ENCODE measurements at regions not wholly inside any gene's neighbourhood (a gene's known extent, or its start where the extent isn't known, plus 50 kb on each side); places are given as distances from the start of the nearest gene placed in this dataset.
A peak's percentile ranks its signal among the peaks of the same experiment; 100 is the strongest.

DNA sequence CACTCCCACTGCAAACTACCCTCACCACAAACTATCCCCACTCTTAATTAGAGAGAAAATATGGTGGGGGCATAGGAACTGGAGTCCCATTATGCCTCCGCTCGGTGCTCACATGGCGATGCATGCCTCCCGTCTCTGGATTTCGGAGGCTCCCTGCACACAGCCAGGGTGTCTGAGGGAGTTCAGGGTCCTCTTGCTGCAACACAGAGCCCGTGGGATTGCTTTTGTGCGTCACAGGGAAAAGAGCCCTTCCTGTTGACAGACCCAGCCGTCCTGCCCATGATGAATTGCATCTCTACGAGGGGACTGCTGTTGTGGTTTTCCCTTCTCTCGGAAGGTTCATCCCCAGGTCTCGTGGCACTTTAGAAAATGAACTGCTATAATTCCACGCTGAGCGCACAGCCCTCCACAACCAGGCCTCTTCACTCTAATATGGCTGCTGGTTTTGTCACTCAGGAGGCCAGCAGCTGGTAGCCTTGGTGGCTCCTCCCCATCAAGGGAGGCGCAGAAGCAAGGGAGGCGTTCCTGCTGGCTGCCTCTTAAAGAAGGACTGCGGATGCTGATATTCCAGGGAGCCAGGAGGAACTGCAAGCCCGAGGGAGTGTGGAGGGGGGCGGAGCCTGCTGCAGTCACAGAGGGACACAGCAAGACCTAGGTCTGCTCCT, 158.0 kb downstream of the KCNA5 start:
- Histone ChIP-seq H3K4me1 (ENCODE audit: control insufficient read depth in 5 of 5, insufficient read depth in 5 of 5, low read length in 5 of 5) (peaks cover 3 to 18% (median 8%) of the 10 kb centered on the region in 5 donors), H3K27me3 (ENCODE audit: control insufficient read depth in 5 of 5, insufficient read depth in 4 of 5, low read length in 5 of 5) (peaks cover 0 to 3% (median 2%) of the 10 kb centered on the region in 5 donors), H3K9ac (ENCODE audit: low read length in 5 of 5) (peak overlapping the region in 1 of 5 donors; percentile 9), H3K27ac (ENCODE audit: low read depth, low read length) (no peak overlapping the region), H3K4me3 (ENCODE audit: low read depth in 1 of 5, low read length in 5 of 5) (peak overlapping the region in 2 of 5 donors; percentile 22 to 32), H3K9me3 (ENCODE audit: control insufficient read depth in 5 of 5, low read length in 5 of 5) (peaks cover 0 to 3% (median 0%) of the 10 kb centered on the region in 5 donors), H3K36me3 (ENCODE audit: control insufficient read depth in 5 of 5, insufficient read depth in 5 of 5, low read length in 5 of 5) (no peaks in the 10 kb centered on the region)

DNA sequence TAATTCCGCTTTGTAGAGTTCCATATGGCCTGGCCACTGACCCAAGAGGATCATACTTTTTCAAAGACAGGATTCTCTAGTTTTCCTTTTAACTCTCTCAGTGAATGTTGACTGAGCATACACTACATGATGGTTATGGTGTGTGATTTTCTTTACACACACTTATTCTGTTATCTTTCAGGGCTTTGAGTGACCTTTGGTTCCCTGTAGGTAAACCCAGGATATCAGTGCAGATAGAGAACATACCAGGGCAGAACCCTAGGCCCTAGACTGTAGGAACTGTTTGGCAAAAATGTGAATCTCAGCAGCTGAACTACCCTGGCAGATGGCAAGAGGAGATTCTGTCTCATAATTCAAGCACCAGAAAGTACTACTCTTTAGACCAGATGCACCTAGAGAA, 159.6 kb downstream of the KCNA5 start:
- H3K4me1 ChIP-seq (ENCODE audit: control insufficient read depth in 5 of 5, insufficient read depth in 5 of 5, low read length in 5 of 5), result peaks cover 3 to 18% (median 8%) of the 10 kb centered on the region in 5 donors
- H3K27me3 ChIP-seq (ENCODE audit: control insufficient read depth in 5 of 5, insufficient read depth in 4 of 5, low read length in 5 of 5), result peaks cover 0 to 3% (median 2%) of the 10 kb centered on the region in 5 donors
- no peak overlapping the region for H3K9ac ChIP-seq (ENCODE audit: low read length in 5 of 5)
- no peak overlapping the region for H3K27ac ChIP-seq (ENCODE audit: low read depth, low read length)
- no peak overlapping the region for H3K4me3 ChIP-seq (ENCODE audit: low read depth in 1 of 5, low read length in 5 of 5)
- no peaks in the 10 kb centered on the region for H3K36me3 ChIP-seq (ENCODE audit: control insufficient read depth in 5 of 5, insufficient read depth in 5 of 5, low read length in 5 of 5)
- H3K9me3 ChIP-seq (ENCODE audit: control insufficient read depth in 5 of 5, low read length in 5 of 5), result peaks cover 0 to 3% (median 0%) of the 10 kb centered on the region in 5 donors

- peaks cover 0 to 3% (median 2%) of the 10 kb centered on the region in 5 donors for H3K27me3 ChIP-seq (ENCODE audit: control insufficient read depth in 5 of 5, insufficient read depth in 4 of 5, low read length in 5 of 5)
- H3K4me3 ChIP-seq (ENCODE audit: low read depth in 1 of 5, low read length in 5 of 5), result no peak overlapping the region
- H3K27ac ChIP-seq (ENCODE audit: low read depth, low read length), result no peak overlapping the region
- H3K36me3 ChIP-seq (ENCODE audit: control insufficient read depth in 5 of 5, insufficient read depth in 5 of 5, low read length in 5 of 5), result no peaks in the 10 kb centered on the region
- H3K4me1 ChIP-seq (ENCODE audit: control insufficient read depth in 5 of 5, insufficient read depth in 5 of 5, low read length in 5 of 5), result peaks cover 3 to 18% (median 8%) of the 10 kb centered on the region in 5 donors
- peaks cover 0 to 3% (median 0%) of the 10 kb centered on the region in 5 donors for H3K9me3 ChIP-seq (ENCODE audit: control insufficient read depth in 5 of 5, low read length in 5 of 5)
- H3K9ac ChIP-seq (ENCODE audit: low read length in 5 of 5), result no peak overlapping the region
Observed at GRCh38 chr12:5203720-5204119, 160.0 kb downstream of the KCNA5 start.

DNA sequence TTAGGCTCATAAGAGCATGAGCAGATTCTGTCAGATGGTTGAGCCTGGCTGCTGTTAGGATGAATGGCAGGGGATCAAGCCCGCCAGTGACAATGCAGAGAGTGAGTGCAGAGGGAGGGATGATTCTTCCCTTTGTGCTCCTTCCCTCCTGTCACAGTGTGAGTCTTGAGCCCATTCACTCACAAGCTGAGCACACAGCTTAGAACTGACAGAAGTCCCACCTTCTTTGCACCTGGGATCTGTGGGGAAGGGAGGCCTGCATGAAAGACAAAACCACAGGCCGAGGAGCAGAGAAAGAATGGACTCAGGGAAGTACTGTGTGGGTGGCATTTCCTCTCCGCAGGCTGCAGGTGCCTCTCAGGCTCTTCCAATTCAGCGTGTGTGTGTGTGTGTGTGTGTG, 160.6 kb downstream of the KCNA5 start:
- peaks cover 0 to 3% (median 0%) of the 10 kb centered on the region in 5 donors for H3K9me3 ChIP-seq (ENCODE audit: control insufficient read depth in 5 of 5, low read length in 5 of 5)
- H3K27me3 ChIP-seq (ENCODE audit: control insufficient read depth in 5 of 5, insufficient read depth in 4 of 5, low read length in 5 of 5), result peaks cover 0 to 3% (median 2%) of the 10 kb centered on the region in 5 donors
- no peak overlapping the region for H3K4me3 ChIP-seq (ENCODE audit: low read depth in 1 of 5, low read length in 5 of 5)
- H3K27ac ChIP-seq (ENCODE audit: low read depth, low read length), result no peak overlapping the region
- no peak overlapping the region for H3K9ac ChIP-seq (ENCODE audit: low read length in 5 of 5)
- H3K36me3 ChIP-seq (ENCODE audit: control insufficient read depth in 5 of 5, insufficient read depth in 5 of 5, low read length in 5 of 5), result no peaks in the 10 kb centered on the region
- peaks cover 3 to 18% (median 8%) of the 10 kb centered on the region in 5 donors for H3K4me1 ChIP-seq (ENCODE audit: control insufficient read depth in 5 of 5, insufficient read depth in 5 of 5, low read length in 5 of 5)

- peaks cover 0 to 3% (median 2%) of the 10 kb centered on the region in 5 donors for H3K27me3 ChIP-seq (ENCODE audit: control insufficient read depth in 5 of 5, insufficient read depth in 4 of 5, low read length in 5 of 5)
- no peak overlapping the region for H3K4me3 ChIP-seq (ENCODE audit: low read depth in 1 of 5, low read length in 5 of 5)
- H3K9me3 ChIP-seq (ENCODE audit: control insufficient read depth in 5 of 5, low read length in 5 of 5), result peaks cover 0 to 3% (median 0%) of the 10 kb centered on the region in 5 donors
- H3K4me1 ChIP-seq (ENCODE audit: control insufficient read depth in 5 of 5, insufficient read depth in 5 of 5, low read length in 5 of 5), result peaks cover 3 to 18% (median 7%) of the 10 kb centered on the region in 5 donors
- no peaks in the 10 kb centered on the region for H3K36me3 ChIP-seq (ENCODE audit: control insufficient read depth in 5 of 5, insufficient read depth in 5 of 5, low read length in 5 of 5)
- no peak overlapping the region for H3K27ac ChIP-seq (ENCODE audit: low read depth, low read length)
- no peak overlapping the region for H3K9ac ChIP-seq (ENCODE audit: low read length in 5 of 5)
Observed at GRCh38 chr12:5204831-5205230, 161.2 kb downstream of the KCNA5 start.

- H3K9ac ChIP-seq (ENCODE audit: low read length in 5 of 5), result no peak overlapping the region
- peaks cover 0 to 3% (median 2%) of the 10 kb centered on the region in 5 donors for H3K27me3 ChIP-seq (ENCODE audit: control insufficient read depth in 5 of 5, insufficient read depth in 4 of 5, low read length in 5 of 5)
- H3K9me3 ChIP-seq (ENCODE audit: control insufficient read depth in 5 of 5, low read length in 5 of 5), result peaks cover 0 to 3% (median 0%) of the 10 kb centered on the region in 5 donors
- H3K27ac ChIP-seq (ENCODE audit: low read depth, low read length), result no peak overlapping the region
- H3K4me1 ChIP-seq (ENCODE audit: control insufficient read depth in 5 of 5, insufficient read depth in 5 of 5, low read length in 5 of 5), result peaks cover 0 to 7% (median 0%) of the 10 kb centered on the region in 5 donors
- no peaks in the 10 kb centered on the region for H3K36me3 ChIP-seq (ENCODE audit: control insufficient read depth in 5 of 5, insufficient read depth in 5 of 5, low read length in 5 of 5)
- H3K4me3 ChIP-seq (ENCODE audit: low read depth in 1 of 5, low read length in 5 of 5), result no peak overlapping the region
Observed at GRCh38 chr12:5206401-5207175, 162.9 kb downstream of the KCNA5 start.

- Histone ChIP-seq H3K36me3 (ENCODE audit: control insufficient read depth in 5 of 5, insufficient read depth in 5 of 5, low read length in 5 of 5) (no peaks in the 10 kb centered on the region), H3K4me3 (ENCODE audit: low read depth in 1 of 5, low read length in 5 of 5) (no peak overlapping the region), H3K9ac (ENCODE audit: low read length in 5 of 5) (no peak overlapping the region), H3K9me3 (ENCODE audit: control insufficient read depth in 5 of 5, low read length in 5 of 5) (no peaks in the 10 kb centered on the region), H3K4me1 (ENCODE audit: control insufficient read depth in 5 of 5, insufficient read depth in 5 of 5, low read length in 5 of 5) (no peaks in the 10 kb centered on the region), H3K27ac (ENCODE audit: low read depth, low read length) (no peak overlapping the region), H3K27me3 (ENCODE audit: control insufficient read depth in 5 of 5, insufficient read depth in 4 of 5, low read length in 5 of 5) (peaks cover 0 to 7% (median 3%) of the 10 kb centered on the region in 5 donors)
Observed at GRCh38 chr12:5210179-5210922, 166.7 kb downstream of the KCNA5 start.

DNA sequence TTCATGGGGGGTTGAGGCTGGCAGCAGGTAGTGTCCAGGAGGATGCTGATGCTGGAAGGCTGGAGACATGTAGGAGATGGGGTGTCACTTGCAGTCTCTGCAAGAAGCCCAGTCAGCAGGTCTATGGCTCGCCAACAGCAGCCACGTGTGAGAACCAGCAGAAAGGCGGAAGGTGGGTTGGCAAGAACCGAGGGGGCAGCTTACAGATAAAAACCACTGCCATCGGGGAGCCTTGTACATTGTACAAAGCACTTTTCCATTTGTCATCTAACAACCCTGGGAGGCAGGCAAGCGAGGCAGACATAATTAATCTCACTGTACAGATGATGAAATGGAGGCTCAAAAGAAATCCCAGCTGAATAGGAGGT, 167.2 kb downstream of the KCNA5 start:
- Histone ChIP-seq H3K36me3 (ENCODE audit: control insufficient read depth in 5 of 5, insufficient read depth in 5 of 5, low read length in 5 of 5) (no peaks in the 10 kb centered on the region), H3K4me1 (ENCODE audit: control insufficient read depth in 5 of 5, insufficient read depth in 5 of 5, low read length in 5 of 5) (no peaks in the 10 kb centered on the region), H3K4me3 (ENCODE audit: low read depth in 1 of 5, low read length in 5 of 5) (no peak overlapping the region), H3K9me3 (ENCODE audit: control insufficient read depth in 5 of 5, low read length in 5 of 5) (no peaks in the 10 kb centered on the region), H3K9ac (ENCODE audit: low read length in 5 of 5) (no peak overlapping the region), H3K27me3 (ENCODE audit: control insufficient read depth in 5 of 5, insufficient read depth in 4 of 5, low read length in 5 of 5) (peaks cover 0 to 7% (median 3%) of the 10 kb centered on the region in 5 donors), H3K27ac (ENCODE audit: low read depth, low read length) (no peak overlapping the region)

- Histone ChIP-seq H3K9ac (ENCODE audit: low read length in 5 of 5) (no peak overlapping the region), H3K27ac (ENCODE audit: low read depth, low read length) (no peak overlapping the region), H3K4me3 (ENCODE audit: low read depth in 1 of 5, low read length in 5 of 5) (no peak overlapping the region), H3K36me3 (ENCODE audit: control insufficient read depth in 5 of 5, insufficient read depth in 5 of 5, low read length in 5 of 5) (no peaks in the 10 kb centered on the region), H3K4me1 (ENCODE audit: control insufficient read depth in 5 of 5, insufficient read depth in 5 of 5, low read length in 5 of 5) (no peaks in the 10 kb centered on the region), H3K9me3 (ENCODE audit: control insufficient read depth in 5 of 5, low read length in 5 of 5) (no peaks in the 10 kb centered on the region), H3K27me3 (ENCODE audit: control insufficient read depth in 5 of 5, insufficient read depth in 4 of 5, low read length in 5 of 5) (peaks cover 0 to 4% (median 3%) of the 10 kb centered on the region in 5 donors)
Observed at GRCh38 chr12:5213336-5213735, 169.7 kb downstream of the KCNA5 start.

Data from subcutaneous abdominal adipose tissue (tissue), 5 donors.